Mesenchymal stem cell (in vitro differentiated cells and primary cell): ENCODE measurements at regions not wholly inside any gene's neighbourhood (a gene's known extent, or its start where the extent isn't known, plus 50 kb on each side); places are given as distances from the start of the nearest gene placed in this dataset.

Source experiments
- DNase-seq: peaks from one replicate; pipeline ENCODE4 v3.0.0-alpha.2; 2013
- H2AFZ ChIP-seq: one replicate; pipeline ENCODE4 v1.6.1; 2013; ENCODE audit warnings: low read depth, mild to moderate bottlenecking, control low read depth, inconsistent platforms, low read length, moderate library complexity
- H2AK5ac ChIP-seq: 2 replicates; pipeline ENCODE4 v1.6.1; 2013; ENCODE audit warnings: low read length, moderate library complexity, mild to moderate bottlenecking, inconsistent platforms; ENCODE audit not compliant: severe bottlenecking
- H2BK120ac ChIP-seq: one replicate; pipeline ENCODE4 v1.6.1; 2013; ENCODE audit warnings: low read depth, mild to moderate bottlenecking, inconsistent platforms, low read length, moderate library complexity
- H2BK12ac ChIP-seq, 2 experiments: one replicate each; pipeline ENCODE4 v1.6.1; 2013; ENCODE audit warnings: inconsistent platforms in 2 of 2, low read length in 2 of 2, mild to moderate bottlenecking in 2 of 2, moderate library complexity in 2 of 2, control low read depth in 1 of 2
- H2BK15ac ChIP-seq: one replicate; pipeline ENCODE4 v1.6.1; 2013; ENCODE audit warnings: mild to moderate bottlenecking, low read depth, inconsistent platforms; ENCODE audit not compliant: poor library complexity, severe bottlenecking
- H2BK5ac ChIP-seq: 2 replicates; pipeline ENCODE4 v1.6.1; 2013; ENCODE audit warnings: low read depth, mild to moderate bottlenecking, low read length, control low read depth, inconsistent platforms; ENCODE audit not compliant: poor library complexity, severe bottlenecking
- H3K14ac ChIP-seq, 2 experiments: one replicate each; pipeline ENCODE4 v1.6.1; 2013; ENCODE audit warnings: inconsistent platforms in 2 of 2, low read length in 2 of 2, control low read depth in 1 of 2, mild to moderate bottlenecking in 1 of 2, moderate library complexity in 1 of 2
- H3K18ac ChIP-seq, 2 experiments: one replicate each; pipeline ENCODE4 v1.6.1; 2013; ENCODE audit warnings: inconsistent platforms in 2 of 2, low read length in 2 of 2, control low read depth in 1 of 2, low read depth in 1 of 2, mild to moderate bottlenecking in 1 of 2
- H3K23ac ChIP-seq, 2 experiments: one replicate each; pipeline ENCODE4 v1.6.1; 2013; ENCODE audit warnings: inconsistent platforms in 2 of 2, low read length in 2 of 2, mild to moderate bottlenecking in 2 of 2, moderate library complexity in 2 of 2, control low read depth in 1 of 2
- H3K27ac ChIP-seq: 2 replicates; pipeline ENCODE4 v1.5.1; 2013; ENCODE audit warnings: mild to moderate bottlenecking, moderate library complexity, low read length, control low read depth, inconsistent platforms; ENCODE audit not compliant: poor library complexity, severe bottlenecking
- H3K27me3 ChIP-seq, 2 experiments: 2 replicates each; pipeline versions ENCODE4 v1.6.1 to v1.7.0; 2013; ENCODE audit warnings: low read length in 2 of 2, mild to moderate bottlenecking in 2 of 2, moderate library complexity in 2 of 2, control low read depth in 1 of 2, inconsistent platforms in 1 of 2; ENCODE audit not compliant: control insufficient read depth in 1 of 2, insufficient read depth in 1 of 2
- H3K36me3 ChIP-seq, 2 experiments: 2 replicates each; pipeline versions ENCODE4 v1.6.1 to v1.7.0; 2013; ENCODE audit warnings: low read length in 2 of 2, control low read depth in 1 of 2, inconsistent platforms in 1 of 2, low read depth in 1 of 2, mild to moderate bottlenecking in 1 of 2; ENCODE audit not compliant: insufficient read depth in 2 of 2, control insufficient read depth in 1 of 2
- H3K4ac ChIP-seq, 2 experiments: one replicate each; pipeline ENCODE4 v1.6.1; 2013; ENCODE audit warnings: inconsistent platforms in 2 of 2, low read length in 2 of 2, mild to moderate bottlenecking in 2 of 2, moderate library complexity in 2 of 2, control low read depth in 1 of 2, low read depth in 1 of 2
- H3K4me1 ChIP-seq: 2 replicates; pipeline ENCODE4 v1.6.1; 2013; ENCODE audit warnings: low read depth, low read length, control low read depth; ENCODE audit not compliant: control insufficient read depth, insufficient read depth
- H3K4me2 ChIP-seq: 2 replicates; pipeline ENCODE4 v1.6.1; 2013; ENCODE audit warnings: low read length, mild to moderate bottlenecking, inconsistent platforms; ENCODE audit not compliant: poor library complexity, severe bottlenecking
- H3K4me3 ChIP-seq, 2 experiments: 2 replicates each; pipeline versions ENCODE4 v1.5.1 to v1.7.0; 2013; ENCODE audit warnings: low read length in 2 of 2, mild to moderate bottlenecking in 2 of 2, control low read depth in 1 of 2, low read depth in 1 of 2; ENCODE audit not compliant: insufficient read depth in 1 of 2
- H3K79me1 ChIP-seq: replicated peaks from 2 replicates; pipeline ENCODE4 v1.6.1; 2013; ENCODE audit warnings: mild to moderate bottlenecking, control low read depth, low read length, inconsistent platforms; ENCODE audit not compliant: poor library complexity, severe bottlenecking
- H3K9ac ChIP-seq: 2 replicates; pipeline ENCODE4 v1.7.0; 2013; ENCODE audit warnings: mild to moderate bottlenecking, low read length, moderate library complexity
- H3K9me3 ChIP-seq: 2 replicates; pipeline ENCODE4 v1.7.0; 2013; ENCODE audit warnings: mild to moderate bottlenecking, low read length; ENCODE audit not compliant: control insufficient read depth
- H4K8ac ChIP-seq: one replicate; pipeline ENCODE4 v1.6.1; 2013; ENCODE audit warnings: inconsistent platforms, mild to moderate bottlenecking, low read length, moderate library complexity
- H4K91ac ChIP-seq: one replicate; pipeline ENCODE4 v1.6.1; 2013; ENCODE audit warnings: mild to moderate bottlenecking, low read length, inconsistent platforms
- WGBS: methylation state at CpG from one replicate; pipeline ENCODE4 v1.1.7; 2013; ENCODE audit warnings: mixed read lengths; 5-methylcytosine and 5-hydroxymethylcytosine counted together

- no peaks in the 10 kb centered on the region for H3K27me3 ChIP-seq
- H4K91ac ChIP-seq = no peak overlapping the region
- H2BK15ac ChIP-seq = no peak overlapping the region
- no peak for DNase-seq
- no peak overlapping the region for H3K18ac ChIP-seq
- no peak overlapping the region for H3K27ac ChIP-seq
- H3K9ac ChIP-seq = no peak overlapping the region
- H2BK12ac ChIP-seq = no peak overlapping the region
- H3K36me3 ChIP-seq = no peaks in the 10 kb centered on the region
- no peak overlapping the region for H3K14ac ChIP-seq
- no peak overlapping the region for H3K4me2 ChIP-seq
- no peak overlapping the region for H2BK5ac ChIP-seq
- no peak overlapping the region for H3K4ac ChIP-seq
- peaks cover 19% of the 10 kb centered on the region for H3K9me3 ChIP-seq
- no peak overlapping the region for H2BK120ac ChIP-seq
- H3K4me3 ChIP-seq = no peak overlapping the region
- H3K23ac ChIP-seq = no peak overlapping the region
- H3K79me1 ChIP-seq = no peaks in the 10 kb centered on the region
- no peak overlapping the region for H2AK5ac ChIP-seq
- WGBS = 71% methylated on average over 7 of the region's 8 CpGs
- H4K8ac ChIP-seq = no peak overlapping the region
- no peak overlapping the region for H2AFZ ChIP-seq
- no peaks in the 10 kb centered on the region for H3K4me1 ChIP-seq
These were observed 402.8 kb downstream of the TXNL1 start for GRCh38 chr18:56235481-56236013.

- DNase-seq = no peak
- 86% methylated on average over 5 of the region's 6 CpGs for WGBS
- Histone ChIP-seq H3K4me2 (no peak overlapping the region), H3K14ac (no peak overlapping the region), H2BK5ac (no peak overlapping the region), H3K23ac (no peak overlapping the region), H2AK5ac (no peak overlapping the region), H2BK120ac (no peak overlapping the region), H3K4me3 (no peak overlapping the region), H3K27ac (no peak overlapping the region), H2BK15ac (no peak overlapping the region), H3K18ac (no peak overlapping the region), H2BK12ac (no peak overlapping the region), H3K36me3 (no peaks in the 10 kb centered on the region), H3K9ac (no peak overlapping the region), H3K27me3 (no peaks in the 10 kb centered on the region), H3K9me3 (peaks cover 22% of the 10 kb centered on the region), H4K91ac (no peak overlapping the region), H3K4ac (no peak overlapping the region), H2AFZ (no peak overlapping the region), H3K4me1 (no peaks in the 10 kb centered on the region), H4K8ac (no peak overlapping the region), H3K79me1 (no peaks in the 10 kb centered on the region)
These were observed 403.3 kb downstream of the TXNL1 start for GRCh38 chr18:56235071-56235470.

DNA sequence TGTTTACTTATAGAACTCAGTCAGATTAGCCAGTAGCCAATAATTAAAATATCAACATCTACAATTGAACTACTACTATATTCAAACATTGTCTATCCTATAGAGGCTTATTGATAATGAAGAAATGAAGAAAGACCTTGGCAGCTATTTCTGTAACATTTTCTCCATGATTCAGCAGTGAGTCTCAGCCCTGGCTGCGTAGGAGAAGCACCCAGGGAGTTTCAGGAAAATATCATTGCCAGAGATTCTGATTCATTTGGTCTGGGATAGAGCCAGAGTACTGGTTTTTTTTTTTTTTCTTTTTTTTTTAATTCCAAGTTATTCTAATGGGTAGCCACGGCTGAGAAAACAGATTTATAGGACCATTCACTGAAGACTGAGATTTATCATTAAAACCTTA is 404.8 kb downstream of the TXNL1 start:
- H2BK5ac ChIP-seq = no peak overlapping the region
- H3K79me1 ChIP-seq = no peaks in the 10 kb centered on the region
- no peak overlapping the region for H4K8ac ChIP-seq
- no peak overlapping the region for H4K91ac ChIP-seq
- no peak overlapping the region for H3K14ac ChIP-seq
- DNase-seq = peak; percentile 28
- no peak overlapping the region for H2BK15ac ChIP-seq
- H3K18ac ChIP-seq = no peak overlapping the region
- H2AFZ ChIP-seq = no peak overlapping the region
- H3K4me2 ChIP-seq = no peak overlapping the region
- H2BK12ac ChIP-seq = no peak overlapping the region
- no peak overlapping the region for H3K4ac ChIP-seq
- H3K27ac ChIP-seq = no peak overlapping the region
- peaks cover 22% of the 10 kb centered on the region for H3K9me3 ChIP-seq
- H3K9ac ChIP-seq = peak overlapping the region; percentile 65
- H3K4me1 ChIP-seq = no peaks in the 10 kb centered on the region
- H3K4me3 ChIP-seq = no peak overlapping the region
- 38% methylated on average over 1 of the region's 2 CpGs for WGBS
- H2BK120ac ChIP-seq = no peak overlapping the region
- H3K23ac ChIP-seq = no peak overlapping the region
- H2AK5ac ChIP-seq = no peak overlapping the region
- H3K27me3 ChIP-seq = no peaks in the 10 kb centered on the region
- H3K36me3 ChIP-seq = no peaks in the 10 kb centered on the region

DNA sequence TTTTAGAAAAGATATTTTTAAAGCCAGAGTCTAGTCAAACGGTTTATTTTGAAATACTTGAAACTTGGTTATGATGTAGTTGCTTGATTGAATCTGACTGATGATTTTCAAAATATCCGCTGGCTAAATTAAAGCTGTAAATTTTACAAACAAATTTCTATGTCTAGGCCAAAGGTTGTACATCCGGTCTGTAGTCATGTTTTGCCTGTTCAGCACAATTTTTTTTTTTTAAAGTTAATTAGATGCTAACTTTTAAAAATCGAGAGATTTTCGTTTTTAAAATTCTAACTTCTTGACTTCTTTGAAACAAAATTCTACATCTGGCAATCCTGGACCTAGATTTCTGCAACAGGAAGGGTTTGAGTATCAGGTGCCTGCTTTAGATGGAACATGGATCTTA is 412.4 kb downstream of the TXNL1 start:
- H3K27ac ChIP-seq = no peak overlapping the region
- H2BK12ac ChIP-seq = no peak overlapping the region
- no peak overlapping the region for H2BK5ac ChIP-seq
- H4K8ac ChIP-seq = no peak overlapping the region
- no peaks in the 10 kb centered on the region for H3K79me1 ChIP-seq
- H3K4me3 ChIP-seq = no peak overlapping the region
- H2AK5ac ChIP-seq = no peak overlapping the region
- no peak for DNase-seq
- H3K4me2 ChIP-seq = no peak overlapping the region
- peaks cover 8% of the 10 kb centered on the region for H3K9me3 ChIP-seq
- no peaks in the 10 kb centered on the region for H3K27me3 ChIP-seq
- no peak overlapping the region for H2BK120ac ChIP-seq
- no peaks in the 10 kb centered on the region for H3K36me3 ChIP-seq
- no peak overlapping the region for H3K23ac ChIP-seq
- H3K4ac ChIP-seq = no peak overlapping the region
- H3K14ac ChIP-seq = no peak overlapping the region
- no peak overlapping the region for H2AFZ ChIP-seq
- no peak overlapping the region for H2BK15ac ChIP-seq
- H3K9ac ChIP-seq = no peak overlapping the region
- H3K4me1 ChIP-seq = no peaks in the 10 kb centered on the region
- H4K91ac ChIP-seq = no peak overlapping the region
- H3K18ac ChIP-seq = no peak overlapping the region
- 88% methylated on average over 3 of the region's 5 CpGs for WGBS
